ENCODE measurements at regions not wholly inside any gene's neighbourhood (a gene's known extent, or its start where the extent isn't known, plus 50 kb on each side); places are given as distances from the start of the nearest gene placed in this dataset.

- DNase-seq (ENCODE audit: low read depth in 2 of 2) = no peak
These were observed 90.3 kb upstream of the SNTG2 start for GRCh38 chr2:860259-860855.

DNA sequence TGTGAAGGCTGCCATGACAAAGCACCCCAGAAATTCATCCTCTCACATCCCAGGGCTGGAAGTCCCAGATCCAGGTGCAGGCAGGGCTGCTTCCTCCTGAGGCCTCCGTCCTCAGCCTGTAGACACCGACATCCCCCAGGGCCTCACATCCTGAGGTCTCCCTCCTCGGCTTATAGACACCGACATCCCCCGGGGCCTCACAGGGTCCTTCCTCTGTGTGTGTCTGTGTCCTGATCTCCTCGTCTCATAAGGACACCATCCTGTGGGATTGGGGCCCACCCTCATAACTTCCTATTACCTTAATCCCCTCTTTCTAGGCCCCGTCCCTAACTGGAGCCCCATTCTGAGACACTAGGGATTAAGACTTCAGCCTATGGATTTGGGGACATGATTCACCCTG lies 92.0 kb upstream of the SNTG2 start:
- DNase-seq (ENCODE audit: low read depth in 2 of 2) = no peak

DNA sequence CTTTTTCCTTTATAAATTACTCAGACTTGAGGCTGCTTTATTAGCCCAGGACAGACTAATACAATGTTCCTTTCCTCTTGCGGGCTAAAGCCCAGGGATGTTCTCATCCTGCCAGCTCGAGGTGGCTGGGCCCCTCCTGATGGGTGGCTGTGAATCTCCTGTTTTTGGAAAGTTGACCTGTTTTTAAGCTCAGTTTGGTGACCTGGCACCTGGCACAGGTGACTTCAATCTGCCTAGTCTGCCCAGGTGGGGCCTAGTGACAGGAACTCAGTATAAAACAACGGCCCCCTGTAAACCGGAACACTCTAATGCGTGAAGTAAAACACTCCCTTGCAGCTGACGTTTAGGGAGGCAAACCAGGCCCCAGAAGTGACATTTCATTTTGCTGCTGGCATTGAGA lies 92.7 kb upstream of the SNTG2 start:
- no peak for DNase-seq (ENCODE audit: low read depth in 2 of 2)

GRCh38 chr2:857081-857480 lies 93.6 kb upstream of the SNTG2 start:
- no peak for DNase-seq (ENCODE audit: low read depth in 2 of 2)

DNA sequence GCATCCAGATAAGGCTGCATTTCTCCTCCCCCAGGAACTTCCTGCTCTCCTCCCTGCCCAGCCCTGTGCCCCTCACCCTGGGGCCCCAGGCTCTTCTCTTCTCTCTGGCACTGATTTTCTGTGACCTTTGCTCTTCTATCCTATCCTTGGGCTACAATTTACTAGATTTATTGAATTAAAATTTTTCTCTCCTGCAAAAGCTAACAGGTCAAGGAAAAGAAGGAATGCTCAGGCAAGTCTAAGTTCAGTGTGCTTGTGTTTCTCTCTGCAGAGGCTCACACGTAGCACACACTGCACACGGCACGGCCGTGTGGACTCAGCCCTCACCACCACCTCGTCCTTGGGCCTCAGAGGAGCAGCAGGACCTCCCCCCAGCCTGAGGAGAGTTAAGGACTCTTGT lies 94.2 kb upstream of the SNTG2 start:
- no peak for DNase-seq (ENCODE audit: low read depth in 2 of 2)

DNA sequence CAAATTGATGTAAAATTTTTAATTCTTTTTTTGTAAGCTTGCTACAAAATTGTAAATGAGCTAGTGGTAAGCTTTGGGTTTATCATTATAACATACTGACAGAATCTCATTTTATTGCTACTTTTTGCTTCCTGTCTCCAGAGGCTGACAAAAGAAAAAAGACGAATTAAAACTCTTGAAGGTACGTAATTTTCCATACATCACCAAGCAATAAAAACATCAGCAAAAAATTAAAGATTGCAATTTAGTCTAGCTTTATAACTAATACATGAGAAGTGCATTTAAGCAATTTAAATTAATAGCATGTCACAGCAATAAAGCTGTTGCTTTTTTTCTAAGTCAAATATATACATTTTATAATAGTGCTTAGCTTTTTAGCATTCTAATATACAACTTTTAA lies 94.6 kb upstream of the SNTG2 start:
- DNase-seq (ENCODE audit: low read depth in 2 of 2) = no peak

GRCh38 chr2:855177-855576 lies 95.5 kb upstream of the SNTG2 start:
- no peak for DNase-seq (ENCODE audit: low read depth in 2 of 2)

- DNase-seq (ENCODE audit: low read depth in 2 of 2) = peak; percentile 10 to 33
These were observed 96.2 kb upstream of the SNTG2 start for GRCh38 chr2:854460-854859.

- DNase-seq (ENCODE audit: low read depth in 2 of 2) = no peak
These were observed 97.3 kb upstream of the SNTG2 start for GRCh38 chr2:853203-853870.

- no peak for DNase-seq (ENCODE audit: low read depth in 2 of 2)
These were observed 98.5 kb upstream of the SNTG2 start for GRCh38 chr2:852168-852567.

DNA sequence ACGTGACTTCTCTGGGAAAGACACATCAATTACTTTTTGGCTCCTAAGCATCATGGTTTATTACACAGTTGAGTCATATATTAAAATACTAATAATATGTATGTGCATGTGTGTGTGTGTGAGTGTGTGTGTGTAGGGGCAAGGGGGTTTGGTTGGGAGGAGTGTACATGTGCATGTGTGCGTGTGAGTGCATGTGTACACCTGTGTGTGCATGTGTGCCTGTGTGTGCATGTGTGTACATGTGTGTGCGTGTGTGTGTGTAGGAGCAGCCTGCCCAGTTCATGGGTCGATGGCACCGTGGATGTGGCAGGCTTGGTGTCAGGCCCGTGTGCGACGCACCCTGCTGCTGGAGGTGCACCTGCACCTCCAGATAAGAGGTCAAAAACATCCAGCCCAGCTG lies 99.0 kb upstream of the SNTG2 start:
- no peak for DNase-seq (ENCODE audit: low read depth in 2 of 2)

DNA sequence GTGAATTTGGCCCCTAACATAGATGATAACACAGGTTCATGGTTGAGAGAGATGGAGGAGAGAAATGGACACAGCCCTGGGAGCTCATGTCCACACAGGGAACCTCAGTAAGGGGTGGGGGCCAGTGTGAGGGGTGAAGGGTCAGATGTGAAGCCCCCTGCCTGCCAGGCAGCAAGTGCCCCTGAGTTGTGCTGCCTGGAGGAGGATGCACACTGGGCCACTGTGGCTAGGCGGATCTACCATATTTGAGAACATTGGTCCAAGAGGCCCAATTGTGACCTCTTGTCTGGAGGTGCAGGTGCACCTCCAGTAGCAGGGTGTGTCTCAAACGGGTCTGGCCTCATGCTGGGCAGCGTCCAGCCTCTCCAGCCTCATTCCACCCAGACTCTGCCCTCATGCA lies 99.6 kb upstream of the SNTG2 start:
- no peak for DNase-seq (ENCODE audit: low read depth in 2 of 2)

GRCh38 chr2:850429-850828 lies 100.2 kb upstream of the SNTG2 start:
- no peak for DNase-seq (ENCODE audit: low read depth in 2 of 2)

DNA sequence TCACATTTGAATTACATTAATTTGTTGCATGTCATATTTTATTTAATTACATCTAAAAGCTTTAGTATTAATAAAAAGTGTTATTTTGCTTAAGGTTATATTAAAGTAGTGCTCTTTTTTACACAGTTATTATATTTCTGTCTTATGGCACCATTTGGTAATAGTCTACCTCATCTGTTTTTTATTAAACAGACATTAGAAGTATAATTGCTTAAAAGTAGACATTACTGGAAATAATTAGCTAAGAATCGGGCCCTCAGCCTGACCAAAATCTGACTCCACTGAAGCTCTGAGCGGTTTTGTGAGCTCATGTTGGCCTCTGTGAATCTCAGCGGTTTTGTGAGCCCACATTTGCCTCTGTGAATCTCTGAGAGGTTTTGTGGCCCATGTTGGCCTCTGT lies 102.5 kb upstream of the SNTG2 start:
- no peak for DNase-seq (ENCODE audit: low read depth in 2 of 2)

DNA sequence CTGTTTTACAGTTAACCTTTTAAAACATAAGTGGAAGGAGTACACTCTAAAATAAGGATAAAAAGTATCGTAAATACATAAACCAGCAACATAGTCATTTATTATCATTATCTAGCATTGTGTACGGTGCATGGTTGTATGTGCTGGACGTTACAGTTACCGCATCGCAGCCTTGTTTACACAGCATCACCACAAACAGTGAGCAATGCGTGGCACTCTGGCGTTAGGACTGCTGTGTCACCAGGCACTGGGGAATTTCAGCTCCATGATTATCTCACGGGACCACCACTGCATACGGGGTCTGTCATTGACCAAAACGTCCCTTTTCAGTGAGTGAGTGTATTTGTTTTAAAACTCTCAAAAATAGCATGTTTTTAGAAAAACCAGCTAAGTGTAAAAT lies 103.0 kb upstream of the SNTG2 start:
- DNase-seq (ENCODE audit: low read depth in 2 of 2) = no peak

- DNase-seq (ENCODE audit: low read depth in 2 of 2) = no peak
These were observed 105.9 kb upstream of the SNTG2 start for GRCh38 chr2:844715-845114.

- DNase-seq (ENCODE audit: low read depth in 2 of 2) = no peak
These were observed 108.4 kb upstream of the SNTG2 start for GRCh38 chr2:842151-842803.

DNA sequence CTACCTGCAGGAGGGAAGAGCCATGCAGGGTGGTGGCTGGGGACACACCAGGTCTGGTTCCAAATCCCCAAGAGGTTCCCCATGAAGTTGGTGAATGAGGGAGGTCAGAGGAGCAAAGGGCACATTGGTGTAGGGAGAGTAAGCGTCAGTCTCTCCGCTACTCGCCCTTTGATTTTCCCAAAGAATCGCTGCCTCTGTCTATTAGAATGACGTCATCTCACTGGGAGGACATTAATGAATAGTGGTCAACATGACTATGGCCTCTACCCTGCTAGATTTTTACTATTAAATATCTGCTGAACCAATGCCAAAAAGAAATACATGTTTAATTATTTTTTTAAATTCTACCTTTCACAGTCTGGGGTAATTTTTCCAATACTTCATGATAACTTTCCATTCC lies 109.6 kb upstream of the SNTG2 start:
- DNase-seq (ENCODE audit: low read depth in 2 of 2) = no peak

GRCh38 chr2:834233-834632 lies 116.4 kb upstream of the SNTG2 start:
- no peak for DNase-seq (ENCODE audit: low read depth in 2 of 2)

DNA sequence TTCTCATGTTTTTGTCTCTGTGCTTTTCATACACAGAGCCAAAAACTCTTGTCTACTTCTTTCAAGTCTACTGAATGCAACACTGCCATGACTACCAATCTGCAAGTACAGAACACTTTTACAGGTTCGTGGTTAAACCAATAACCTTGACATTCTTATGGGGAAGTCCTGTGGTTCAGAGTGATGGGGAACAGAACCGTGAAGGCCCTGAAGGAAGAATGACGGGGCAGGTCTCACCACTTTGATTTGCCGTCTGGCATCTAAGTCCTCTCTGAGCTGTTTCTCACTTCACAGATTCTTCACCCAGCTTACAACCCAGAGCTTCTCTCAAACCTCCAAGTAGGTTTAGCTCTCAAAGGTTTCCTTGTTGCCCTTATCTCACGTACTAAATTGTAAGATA lies 117.5 kb upstream of the SNTG2 start:
- no peak for DNase-seq (ENCODE audit: low read depth in 2 of 2)

GRCh38 chr2:832635-833034 lies 118.0 kb upstream of the SNTG2 start:
- no peak for DNase-seq (ENCODE audit: low read depth in 2 of 2)

GRCh38 chr2:831622-832021 lies 119.0 kb upstream of the SNTG2 start:
- DNase-seq (ENCODE audit: low read depth in 2 of 2) = no peak

- no peak for DNase-seq (ENCODE audit: low read depth in 2 of 2)
These were observed 119.5 kb upstream of the SNTG2 start for GRCh38 chr2:831225-831536.

All from activated CD4-positive, alpha-beta T cell treated with anti-CD3 and anti-CD28 coated beads for 24 hours (primary cell).